ENCODE measurements at regions not wholly inside any gene's neighbourhood (a gene's known extent, or its start where the extent isn't known, plus 50 kb on each side); places are given as distances from the start of the nearest gene placed in this dataset.

GRCh38 chr9:108607607-108608006 lies 248.2 kb downstream of the ACTL7B start:
- TF ChIP-seq CTCF (conservative IDR thresholded peaks at IDR 0.05; ENCODE audit: low read length) (no peak), EZH2phosphoT487 (IDR thresholded peaks at IDR 0.05; ENCODE audit: borderline replicate concordance) (no peak)

Measured in Loucy (cell line).